GM12878 (cell line): ENCODE measurements at regions not wholly inside any gene's neighbourhood (a gene's known extent, or its start where the extent isn't known, plus 50 kb on each side); places are given as distances from the start of the nearest gene placed in this dataset.

Source experiments
- ATAC-seq: fragments of 200-7000 bp; cut with Tn5 transposase; 3 replicates; pipeline ENCODE4 v1.9.1; 2020; ENCODE audit warnings: mild to moderate bottlenecking, moderate library complexity
- BruUV-seq: library from RNA; stranded (reverse); fragments of 400-500 nt; replicated peaks from 2 replicates; lab custom pipeline; 2021; lab: Mats Ljungman, UMichigan
- CTCF ChIA-PET: fragments of 300-600 bp; sonication (Branson Sonifier 250); formaldehyde crosslinking; extraction: SDS; loops from one replicate; lab custom pipeline; 2021; ENCODE audit warnings: inconsistent platforms; lab: Yijun Ruan, JAX
- POLR2A ChIA-PET: fragments of 350-600 bp; formaldehyde crosslinking; extraction: SDS; loops from one replicate; lab custom pipeline; 2021; ENCODE audit warnings: inconsistent platforms; lab: Charles Lee
- RAD21 ChIA-PET: fragments of 300-600 bp; sonication (Branson Sonifier 250); formaldehyde crosslinking; loops from one replicate; lab custom pipeline; 2023; ENCODE audit warnings: antibody characterized with exemption; ENCODE audit not compliant: unreplicated experiment; lab: Charles Lee
- SMC1A ChIA-PET: fragments of 300-600 bp; sonication (Branson Sonifier 250); formaldehyde crosslinking; loops from one replicate; lab custom pipeline; 2023; ENCODE audit not compliant: unreplicated experiment, uncharacterized antibody; lab: Charles Lee
- DNase-seq: peaks from one replicate; pipeline ENCODE4 v3.0.0-alpha.2; 2011; ENCODE audit warnings: low read depth, low spot score
- FAIRE-seq: peaks from 3 replicates; lab custom pipeline; 2011; peaks lifted over from hg19 to GRCh38; lab: Jason Lieb, UNC
- H2AFZ ChIP-seq: 2 replicates; pipeline ENCODE4 v1.6.0; 2011; ENCODE audit warnings: low read depth, low read length, control low read depth; ENCODE audit not compliant: control insufficient read depth
- H3K27ac ChIP-seq: 2 replicates; pipeline ENCODE4 v1.5.1; 2011; ENCODE audit warnings: control low read depth; ENCODE audit not compliant: control insufficient read depth, insufficient read depth
- H3K27me3 ChIP-seq, 2 experiments: replicated peaks in 1 of 2; 2 replicates each; pipeline versions ENCODE4 v1.6.0 to v1.6.1; 2011; ENCODE audit warnings: low read length in 1 of 2; ENCODE audit not compliant: control insufficient read depth in 2 of 2, insufficient read depth in 2 of 2
- H3K36me3 ChIP-seq, 2 experiments: 2 replicates each; pipeline ENCODE4 v1.5.1; 2011; ENCODE audit warnings: low read length in 1 of 2; ENCODE audit not compliant: control insufficient read depth in 2 of 2, insufficient read depth in 2 of 2
- H3K4me1 ChIP-seq: 2 replicates; pipeline ENCODE4 v1.6.1; 2011; ENCODE audit warnings: mild to moderate bottlenecking, low read length, moderate library complexity, mixed read lengths; ENCODE audit not compliant: control insufficient read depth, insufficient read depth
- H3K4me2 ChIP-seq: 2 replicates; pipeline ENCODE4 v1.6.0; 2011; ENCODE audit warnings: control low read depth; ENCODE audit not compliant: control insufficient read depth, insufficient read depth
- H3K4me3 ChIP-seq: fragments of 200-600 bp; sonication (generic); 2 replicates; pipeline ENCODE4 v1.5.1; 2016
- H3K79me2 ChIP-seq: 2 replicates; pipeline ENCODE4 v1.6.0; 2011; ENCODE audit warnings: low read length; ENCODE audit not compliant: control insufficient read depth, insufficient read depth
- H3K9ac ChIP-seq: 2 replicates; pipeline ENCODE4 v1.8.0; 2011; ENCODE audit warnings: low read length, control low read depth, mixed read lengths; ENCODE audit not compliant: control insufficient read depth, insufficient read depth
- H3K9me3 ChIP-seq: replicated peaks from 3 replicates; pipeline ENCODE4 v1.5.1; 2011; ENCODE audit warnings: mild to moderate bottlenecking, low read length; ENCODE audit not compliant: control insufficient read depth, insufficient read depth
- H4K20me1 ChIP-seq: 2 replicates; pipeline ENCODE4 v1.6.0; 2011; ENCODE audit not compliant: control insufficient read depth, insufficient read depth
- GABPA ChIP-seq: IDR thresholded peaks from 2 replicates; pipeline ENCODE4 v1.6.1; 2014; ENCODE audit warnings: antibody characterized with exemption, low read depth, mild to moderate bottlenecking, inconsistent platforms
- LARP7 ChIP-seq: fragments of 450-650 bp; IDR thresholded peaks from 2 replicates; pipeline ENCODE4 v1.6.1; 2017; ENCODE audit warnings: mild to moderate bottlenecking
- RAD51 ChIP-seq: fragments of 450-650 bp; IDR thresholded peaks from 2 replicates; pipeline ENCODE4 v1.6.1; 2016; ENCODE audit warnings: moderate library complexity, mild to moderate bottlenecking, inconsistent platforms
- RCOR1 ChIP-seq: conservative IDR thresholded peaks from 2 replicates; pipeline ENCODE4 v1.6.1; 2012; ENCODE audit warnings: low read depth, low read length, improper control_type of control experiment
- SIX5 ChIP-seq: IDR thresholded peaks from 2 replicates; pipeline ENCODE4 v1.6.1; 2011; ENCODE audit warnings: mild to moderate bottlenecking, low read depth, low read length, moderate library complexity; ENCODE audit not compliant: severe bottlenecking
- SMAD1 ChIP-seq: fragments of 450-650 bp; IDR thresholded peaks from 2 replicates; pipeline ENCODE4 v1.6.1; 2018; ENCODE audit warnings: mild to moderate bottlenecking, low read depth; ENCODE audit not compliant: partially characterized antibody
- SREBF2 ChIP-seq: IDR thresholded peaks from 2 replicates; pipeline ENCODE4 v1.6.1; 2012; ENCODE audit warnings: mild to moderate bottlenecking, low read length
- STAT1 ChIP-seq: fragments of 450-650 bp; conservative IDR thresholded peaks from 2 replicates; pipeline ENCODE4 v1.6.1; 2014; ENCODE audit warnings: antibody characterized with exemption, mild to moderate bottlenecking
- STAT3 ChIP-seq: IDR thresholded peaks from 2 replicates; pipeline ENCODE4 v1.6.1; 2011; ENCODE audit warnings: low read depth, low read length, improper control_type of control experiment
- SUPT20H ChIP-seq: IDR thresholded peaks from 2 replicates; pipeline ENCODE4 v1.6.1; 2011; ENCODE audit warnings: low read depth, mild to moderate bottlenecking, low read length, moderate library complexity, borderline replicate concordance; ENCODE audit not compliant: control insufficient read depth
- ZNF207 ChIP-seq: fragments of 450-650 bp; IDR thresholded peaks from 2 replicates; pipeline ENCODE4 v1.6.1; 2014; ENCODE audit warnings: antibody characterized with exemption, mild to moderate bottlenecking, borderline replicate concordance
- WGBS: methylation state at CpG from one replicate; pipeline ENCODE4 v1.1.6; 2016; ENCODE audit warnings: low lambda C conversion rate; ENCODE audit not compliant: insufficient replicate concordance, insufficient coverage; ENCODE audit errors: missing lambda C conversion rate; 5-methylcytosine and 5-hydroxymethylcytosine counted together
- in situ Hi-C: fragments of 300-500 bp; cut with MboI; formaldehyde crosslinking; loops from 9 replicates; pipeline ENCODE4 v1.14.3; 2018; ENCODE audit warnings: mixed read lengths
- intact Hi-C: fragments of 100-400 bp; cut with micrococcal nuclease; formaldehyde crosslinking; loops from one replicate; pipeline ENCODE4 v1.14.2; 2022; ENCODE audit not compliant: unreplicated experiment
- TF ChIP-seq, protein P1 (sequence below): fragments of 450-650 bp; IDR thresholded peaks from 2 replicates; pipeline ENCODE4 v1.6.1; 2016; ENCODE audit warnings: mild to moderate bottlenecking
- TF ChIP-seq, protein P2 (sequence below): IDR thresholded peaks from 2 replicates; pipeline ENCODE4 v1.6.1; 2011; ENCODE audit warnings: borderline replicate concordance, low read depth, mild to moderate bottlenecking, moderate library complexity, mixed read lengths, low read length; ENCODE audit not compliant: insufficient read depth; ENCODE audit errors: extremely low read length
- TF ChIP-seq, protein P3 (sequence below): fragments of 450-650 bp; IDR thresholded peaks from 2 replicates; pipeline ENCODE4 v1.6.1; 2018; ENCODE audit warnings: mild to moderate bottlenecking, low read depth, moderate library complexity; ENCODE audit not compliant: partially characterized antibody
- TF ChIP-seq, protein P4 (sequence below): fragments of 450-650 bp; formaldehyde crosslinking; IDR thresholded peaks from 2 replicates; pipeline ENCODE4 v1.5.0; 2022; ENCODE audit warnings: mild to moderate bottlenecking, missing genetic modification characterization

DNA sequence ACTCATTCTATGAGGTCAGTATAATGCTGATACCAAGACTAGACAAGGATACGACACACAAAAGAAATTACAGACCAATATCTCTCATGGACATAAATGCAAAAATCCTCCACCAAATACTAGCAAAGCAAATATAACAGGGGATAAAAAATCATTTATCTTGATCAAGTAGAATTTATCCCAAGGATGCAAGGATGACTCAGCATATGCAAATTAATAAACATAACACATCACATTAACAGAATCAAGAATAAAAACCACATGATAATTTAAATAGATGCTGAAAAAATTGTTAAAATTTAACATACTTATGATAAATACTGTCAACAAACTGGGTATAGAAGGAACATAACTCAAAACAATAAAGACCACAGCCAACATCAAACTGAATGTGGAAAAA, 69.4 kb upstream of the GABRA2 start:
- RAD21 ChIA-PET = no interaction called here
- Histone ChIP-seq H3K4me1 (no peaks in the 10 kb centered on the region), H3K9me3 (no peaks in the 10 kb centered on the region), H4K20me1 (no peaks in the 10 kb centered on the region), H2AFZ (no peak overlapping the region), H3K4me3 (no peak overlapping the region), H3K27ac (no peak overlapping the region), H3K27me3 (no peaks in the 10 kb centered on the region), H3K4me2 (no peak overlapping the region), H3K79me2 (no peaks in the 10 kb centered on the region), H3K36me3 (no peaks in the 10 kb centered on the region), H3K9ac (no peak overlapping the region)
- intact Hi-C loops = no loop called here
- POLR2A ChIA-PET = no interaction called here
- BruUV-seq = no TSS peak
- FAIRE-seq (no peak), DNase-seq (no peak), ATAC-seq (no peak)
- SMC1A ChIA-PET = interaction anchor here (1.0 kb wide), 1 partner anchor 15 kb away, joined by 4 read pairs; no protein-coding TSS in a partner anchor
- 38% methylated on average over 1 of the region's 1 CpG for WGBS
- in situ Hi-C loops = no loop called here
- CTCF ChIA-PET = no interaction called here
- no peak for TF ChIP-seq SIX5
- TF ChIP-seq, protein P1, sequence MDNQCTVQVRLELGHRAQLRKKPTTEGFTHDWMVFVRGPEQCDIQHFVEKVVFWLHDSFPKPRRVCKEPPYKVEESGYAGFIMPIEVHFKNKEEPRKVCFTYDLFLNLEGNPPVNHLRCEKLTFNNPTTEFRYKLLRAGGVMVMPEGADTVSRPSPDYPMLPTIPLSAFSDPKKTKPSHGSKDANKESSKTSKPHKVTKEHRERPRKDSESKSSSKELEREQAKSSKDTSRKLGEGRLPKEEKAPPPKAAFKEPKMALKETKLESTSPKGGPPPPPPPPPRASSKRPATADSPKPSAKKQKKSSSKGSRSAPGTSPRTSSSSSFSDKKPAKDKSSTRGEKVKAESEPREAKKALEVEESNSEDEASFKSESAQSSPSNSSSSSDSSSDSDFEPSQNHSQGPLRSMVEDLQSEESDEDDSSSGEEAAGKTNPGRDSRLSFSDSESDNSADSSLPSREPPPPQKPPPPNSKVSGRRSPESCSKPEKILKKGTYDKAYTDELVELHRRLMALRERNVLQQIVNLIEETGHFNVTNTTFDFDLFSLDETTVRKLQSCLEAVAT = no peak
- TF ChIP-seq, protein P2, sequence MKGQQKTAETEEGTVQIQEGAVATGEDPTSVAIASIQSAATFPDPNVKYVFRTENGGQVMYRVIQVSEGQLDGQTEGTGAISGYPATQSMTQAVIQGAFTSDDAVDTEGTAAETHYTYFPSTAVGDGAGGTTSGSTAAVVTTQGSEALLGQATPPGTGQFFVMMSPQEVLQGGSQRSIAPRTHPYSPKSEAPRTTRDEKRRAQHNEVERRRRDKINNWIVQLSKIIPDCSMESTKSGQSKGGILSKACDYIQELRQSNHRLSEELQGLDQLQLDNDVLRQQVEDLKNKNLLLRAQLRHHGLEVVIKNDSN = no peak
- TF ChIP-seq, protein P3, sequence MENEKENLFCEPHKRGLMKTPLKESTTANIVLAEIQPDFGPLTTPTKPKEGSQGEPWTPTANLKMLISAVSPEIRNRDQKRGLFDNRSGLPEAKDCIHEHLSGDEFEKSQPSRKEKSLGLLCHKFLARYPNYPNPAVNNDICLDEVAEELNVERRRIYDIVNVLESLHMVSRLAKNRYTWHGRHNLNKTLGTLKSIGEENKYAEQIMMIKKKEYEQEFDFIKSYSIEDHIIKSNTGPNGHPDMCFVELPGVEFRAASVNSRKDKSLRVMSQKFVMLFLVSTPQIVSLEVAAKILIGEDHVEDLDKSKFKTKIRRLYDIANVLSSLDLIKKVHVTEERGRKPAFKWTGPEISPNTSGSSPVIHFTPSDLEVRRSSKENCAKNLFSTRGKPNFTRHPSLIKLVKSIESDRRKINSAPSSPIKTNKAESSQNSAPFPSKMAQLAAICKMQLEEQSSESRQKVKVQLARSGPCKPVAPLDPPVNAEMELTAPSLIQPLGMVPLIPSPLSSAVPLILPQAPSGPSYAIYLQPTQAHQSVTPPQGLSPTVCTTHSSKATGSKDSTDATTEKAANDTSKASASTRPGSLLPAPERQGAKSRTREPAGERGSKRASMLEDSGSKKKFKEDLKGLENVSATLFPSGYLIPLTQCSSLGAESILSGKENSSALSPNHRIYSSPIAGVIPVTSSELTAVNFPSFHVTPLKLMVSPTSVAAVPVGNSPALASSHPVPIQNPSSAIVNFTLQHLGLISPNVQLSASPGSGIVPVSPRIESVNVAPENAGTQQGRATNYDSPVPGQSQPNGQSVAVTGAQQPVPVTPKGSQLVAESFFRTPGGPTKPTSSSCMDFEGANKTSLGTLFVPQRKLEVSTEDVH = no peak
- no peak for TF ChIP-seq RAD51
- no peak for TF ChIP-seq RCOR1
- TF ChIP-seq, protein P4, sequence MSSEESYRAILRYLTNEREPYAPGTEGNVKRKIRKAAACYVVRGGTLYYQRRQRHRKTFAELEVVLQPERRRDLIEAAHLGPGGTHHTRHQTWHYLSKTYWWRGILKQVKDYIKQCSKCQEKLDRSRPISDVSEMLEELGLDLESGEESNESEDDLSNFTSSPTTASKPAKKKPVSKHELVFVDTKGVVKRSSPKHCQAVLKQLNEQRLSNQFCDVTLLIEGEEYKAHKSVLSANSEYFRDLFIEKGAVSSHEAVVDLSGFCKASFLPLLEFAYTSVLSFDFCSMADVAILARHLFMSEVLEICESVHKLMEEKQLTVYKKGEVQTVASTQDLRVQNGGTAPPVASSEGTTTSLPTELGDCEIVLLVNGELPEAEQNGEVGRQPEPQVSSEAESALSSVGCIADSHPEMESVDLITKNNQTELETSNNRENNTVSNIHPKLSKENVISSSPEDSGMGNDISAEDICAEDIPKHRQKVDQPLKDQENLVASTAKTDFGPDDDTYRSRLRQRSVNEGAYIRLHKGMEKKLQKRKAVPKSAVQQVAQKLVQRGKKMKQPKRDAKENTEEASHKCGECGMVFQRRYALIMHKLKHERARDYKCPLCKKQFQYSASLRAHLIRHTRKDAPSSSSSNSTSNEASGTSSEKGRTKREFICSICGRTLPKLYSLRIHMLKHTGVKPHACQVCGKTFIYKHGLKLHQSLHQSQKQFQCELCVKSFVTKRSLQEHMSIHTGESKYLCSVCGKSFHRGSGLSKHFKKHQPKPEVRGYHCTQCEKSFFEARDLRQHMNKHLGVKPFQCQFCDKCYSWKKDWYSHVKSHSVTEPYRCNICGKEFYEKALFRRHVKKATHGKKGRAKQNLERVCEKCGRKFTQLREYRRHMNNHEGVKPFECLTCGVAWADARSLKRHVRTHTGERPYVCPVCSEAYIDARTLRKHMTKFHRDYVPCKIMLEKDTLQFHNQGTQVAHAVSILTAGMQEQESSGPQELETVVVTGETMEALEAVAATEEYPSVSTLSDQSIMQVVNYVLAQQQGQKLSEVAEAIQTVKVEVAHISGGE (CRISPR knock-in tag) = no peak
- no peak for TF ChIP-seq SREBF2
- no peak for TF ChIP-seq SMAD1
- no peak for TF ChIP-seq LARP7
- no peak for TF ChIP-seq GABPA
- TF ChIP-seq STAT1 = no peak
- TF ChIP-seq ZNF207 = no peak
- TF ChIP-seq STAT3 = no peak
- no peak for TF ChIP-seq SUPT20H
